Parathyroid adenoma (tissue), 2 donors: ENCODE measurements at regions not wholly inside any gene's neighbourhood (a gene's known extent, or its start where the extent isn't known, plus 50 kb on each side); places are given as distances from the start of the nearest gene placed in this dataset.

ENCODE experiments used
- H2AFZ ChIP-seq: fragments of 300-600 bp; sonication (generic); one replicate; pipeline ENCODE4 v1.7.0; 2017; ENCODE audit warnings: antibody characterized with exemption, mild to moderate bottlenecking
- H3K27ac ChIP-seq: fragments of 300-600 bp; sonication (generic); one replicate; pipeline ENCODE4 v1.7.0; 2017
- H3K27me3 ChIP-seq: fragments of 300-600 bp; sonication (generic); one replicate; pipeline ENCODE4 v1.7.0; 2017; ENCODE audit warnings: low read length; ENCODE audit not compliant: control insufficient read depth, insufficient read depth
- H3K36me3 ChIP-seq: fragments of 300-600 bp; sonication (generic); one replicate; pipeline ENCODE4 v1.7.0; 2017; ENCODE audit warnings: low read length; ENCODE audit not compliant: control insufficient read depth, insufficient read depth
- H3K4me1 ChIP-seq: fragments of 300-600 bp; sonication (generic); one replicate; pipeline ENCODE4 v1.7.0; 2017; ENCODE audit warnings: control low read depth
- H3K4me2 ChIP-seq: fragments of 300-600 bp; sonication (generic); one replicate; pipeline ENCODE4 v1.7.0; 2017; ENCODE audit warnings: low read length
- H3K4me3 ChIP-seq: fragments of 300-600 bp; sonication (generic); one replicate; pipeline ENCODE4 v1.7.0; 2017; ENCODE audit warnings: low read depth, low read length
- H3K79me2 ChIP-seq: fragments of 300-600 bp; sonication (generic); one replicate; pipeline ENCODE4 v1.7.0; 2017; ENCODE audit warnings: control low read depth
- H3K9ac ChIP-seq: fragments of 300-600 bp; sonication (generic); one replicate; pipeline ENCODE4 v1.7.0; 2017; ENCODE audit warnings: mild to moderate bottlenecking
- H3K9me3 ChIP-seq: fragments of 300-600 bp; sonication (generic); one replicate; pipeline ENCODE4 v1.7.0; 2017; ENCODE audit warnings: low read length; ENCODE audit not compliant: control insufficient read depth
- CTCF ChIP-seq: fragments of 300-600 bp; sonication (generic); IDR thresholded peaks from one replicate; pipeline ENCODE4 v1.7.0; 2017; ENCODE audit warnings: antibody characterized with exemption, mild to moderate bottlenecking
- donor health status: primary hyperparathyroidism.

- H2AFZ ChIP-seq: no peak overlapping the region
- no peaks in the 10 kb centered on the region for H3K9me3 ChIP-seq
- no peaks in the 10 kb centered on the region for H3K36me3 ChIP-seq
- no peak overlapping the region for H3K4me3 ChIP-seq
- H3K27me3 ChIP-seq: no peaks in the 10 kb centered on the region
- no peak overlapping the region for H3K4me2 ChIP-seq
- H3K79me2 ChIP-seq: no peaks in the 10 kb centered on the region
- no peak overlapping the region for H3K9ac ChIP-seq
- no peak overlapping the region for H3K27ac ChIP-seq
- H3K4me1 ChIP-seq: no peaks in the 10 kb centered on the region
- no peak for TF ChIP-seq CTCF
Observed at GRCh38 chr4:96241819-96242218, 401.9 kb downstream of the PDHA2 start.

- H3K9me3 ChIP-seq: no peaks in the 10 kb centered on the region
- H3K9ac ChIP-seq: no peak overlapping the region
- no peaks in the 10 kb centered on the region for H3K27me3 ChIP-seq
- no peaks in the 10 kb centered on the region for H3K36me3 ChIP-seq
- no peak overlapping the region for H2AFZ ChIP-seq
- H3K27ac ChIP-seq: no peak overlapping the region
- no peak overlapping the region for H3K4me3 ChIP-seq
- H3K4me2 ChIP-seq: no peak overlapping the region
- no peaks in the 10 kb centered on the region for H3K4me1 ChIP-seq
- no peak for TF ChIP-seq CTCF
- no peaks in the 10 kb centered on the region for H3K79me2 ChIP-seq
Observed at GRCh38 chr4:96247096-96247495, 407.2 kb downstream of the PDHA2 start.

GRCh38 chr4:96248225-96248624 lies 408.3 kb downstream of the PDHA2 start:
- TF ChIP-seq CTCF: no peak

GRCh38 chr4:96260064-96260682 lies 420.3 kb downstream of the PDHA2 start:
- H2AFZ ChIP-seq: no peak overlapping the region
- no peaks in the 10 kb centered on the region for H3K9me3 ChIP-seq
- no peaks in the 10 kb centered on the region for H3K79me2 ChIP-seq
- H3K4me1 ChIP-seq: no peaks in the 10 kb centered on the region
- no peak overlapping the region for H3K4me3 ChIP-seq
- no peaks in the 10 kb centered on the region for H3K27me3 ChIP-seq
- H3K27ac ChIP-seq: no peak overlapping the region
- no peak overlapping the region for H3K4me2 ChIP-seq
- H3K9ac ChIP-seq: no peak overlapping the region
- no peak for TF ChIP-seq CTCF
- no peaks in the 10 kb centered on the region for H3K36me3 ChIP-seq

More at GRCh38 chr4:96248225-96248624, 408.3 kb downstream of the PDHA2 start:
- no peaks in the 10 kb centered on the region for H3K27me3 ChIP-seq
- no peaks in the 10 kb centered on the region for H3K4me1 ChIP-seq
- H2AFZ ChIP-seq: no peak overlapping the region
- H3K9me3 ChIP-seq: no peaks in the 10 kb centered on the region
- H3K4me2 ChIP-seq: no peak overlapping the region
- H3K4me3 ChIP-seq: no peak overlapping the region
- H3K79me2 ChIP-seq: no peaks in the 10 kb centered on the region
- no peak overlapping the region for H3K27ac ChIP-seq
- H3K9ac ChIP-seq: no peak overlapping the region
- no peaks in the 10 kb centered on the region for H3K36me3 ChIP-seq

- Histone ChIP-seq H3K79me2 (no peaks in the 10 kb centered on the region), H3K4me3 (no peak overlapping the region), H3K9ac (no peak overlapping the region), H3K9me3 (no peaks in the 10 kb centered on the region), H2AFZ (no peak overlapping the region), H3K27me3 (no peaks in the 10 kb centered on the region), H3K36me3 (no peaks in the 10 kb centered on the region), H3K27ac (no peak overlapping the region), H3K4me2 (no peak overlapping the region), H3K4me1 (no peaks in the 10 kb centered on the region)
- no peak for TF ChIP-seq CTCF
Observed at GRCh38 chr4:96262057-96262456, 422.2 kb downstream of the PDHA2 start.
